Mucosa of descending colon (tissue), 3 donors: ENCODE measurements at regions not wholly inside any gene's neighbourhood (a gene's known extent, or its start where the extent isn't known, plus 50 kb on each side); places are given as distances from the start of the nearest gene placed in this dataset.
A peak's percentile ranks its signal among the peaks of the same experiment; 100 is the strongest.

Experiments
- ATAC-seq: fragments of 200-7000 bp; cut with Tn5 transposase; one replicate; pipeline ENCODE4 v1.9.1; 2020; ENCODE audit warnings: mild to moderate bottlenecking, moderate library complexity
- DNase-seq, 3 donors: peaks; one replicate each; pipeline ENCODE4 v3.0.0-alpha.2; 2020
- H3K36me3 ChIP-seq: fragments of 200-600 bp; one replicate; pipeline ENCODE4 v1.8.0; 2021; ENCODE audit warnings: low read depth, mild to moderate bottlenecking
- H3K4me1 ChIP-seq: fragments of 200-600 bp; one replicate; pipeline ENCODE4 v1.8.0; 2021; ENCODE audit warnings: low read depth, mild to moderate bottlenecking
- H3K4me3 ChIP-seq: fragments of 200-600 bp; one replicate; pipeline ENCODE4 v1.8.0; 2021; ENCODE audit warnings: mild to moderate bottlenecking
- H3K9me3 ChIP-seq: fragments of 200-600 bp; one replicate; pipeline ENCODE4 v1.8.0; 2021; ENCODE audit warnings: mild to moderate bottlenecking
- CTCF ChIP-seq: fragments of 200-600 bp; IDR thresholded peaks from one replicate; pipeline ENCODE4 v1.8.0; 2022; ENCODE audit warnings: antibody characterized with exemption, mild to moderate bottlenecking
- intact Hi-C, 2 donors: fragments of 100-400 bp; cut with DNase I in 1 of 2; cut with micrococcal nuclease in 1 of 2; formaldehyde crosslinking; loops; one replicate each; pipeline versions ENCODE4 v1.11.0 to v1.11.1; 2022; cut with DNase I, micrococcal nuclease
- donor health status: DM: no; HTN: no; CAD: no; lungs with moderate emphysema.
- donor health status: DM: no; HTN: no; CAD: no.
- donor health status: DM: no; HTN: yes; CAD: no.

GRCh38 chr3:19744047-19744446 is 190.0 kb downstream of the EFHB start:
- intact Hi-C loops: no loop called here
- H3K4me3 ChIP-seq: no peak overlapping the region
- no peak for TF ChIP-seq CTCF
- H3K36me3 ChIP-seq: no peaks in the 10 kb centered on the region
- H3K9me3 ChIP-seq: no peaks in the 10 kb centered on the region
- H3K4me1 ChIP-seq: no peaks in the 10 kb centered on the region
- DNase-seq (no peak), ATAC-seq (no peak)

GRCh38 chr3:19742935-19743334 is 191.1 kb downstream of the EFHB start:
- DNase-seq (no peak), ATAC-seq (no peak)
- Histone ChIP-seq H3K9me3 (no peaks in the 10 kb centered on the region), H3K4me1 (no peaks in the 10 kb centered on the region), H3K4me3 (no peak overlapping the region), H3K36me3 (no peaks in the 10 kb centered on the region)
- TF ChIP-seq CTCF: no peak
- intact Hi-C loops: no loop called here

- no peak for ATAC-seq
- intact Hi-C loops: no loop called here
- no peak for TF ChIP-seq CTCF
Observed at GRCh38 chr3:19739504-19739903, 194.5 kb downstream of the EFHB start.

GRCh38 chr3:19738846-19739245 is 195.2 kb downstream of the EFHB start:
- DNase-seq: no peak
- Histone ChIP-seq H3K4me3 (no peak overlapping the region), H3K4me1 (peaks cover 11% of the 10 kb centered on the region), H3K9me3 (no peaks in the 10 kb centered on the region), H3K36me3 (no peaks in the 10 kb centered on the region)
- no peak for TF ChIP-seq CTCF
- intact Hi-C loops: no loop called here
- no peak for ATAC-seq

More at GRCh38 chr3:19739504-19739903, 194.5 kb downstream of the EFHB start:
- DNase-seq: no peak
- Histone ChIP-seq H3K4me1 (peaks cover 5% of the 10 kb centered on the region), H3K36me3 (no peaks in the 10 kb centered on the region), H3K4me3 (no peak overlapping the region), H3K9me3 (no peaks in the 10 kb centered on the region)

GRCh38 chr3:19735111-19735510 is 198.9 kb downstream of the EFHB start:
- no peaks in the 10 kb centered on the region for H3K9me3 ChIP-seq
- no peaks in the 10 kb centered on the region for H3K36me3 ChIP-seq
- H3K4me3 ChIP-seq: no peak overlapping the region
- DNase-seq (peak in 1 of 3 donors; percentile 31), ATAC-seq (peak; percentile 94)
- no peak for TF ChIP-seq CTCF
- H3K4me1 ChIP-seq: peaks cover 12% of the 10 kb centered on the region
- intact Hi-C loops: no loop called here

- no peak for TF ChIP-seq CTCF
- intact Hi-C loops: no loop called here
- Histone ChIP-seq H3K4me1 (peaks cover 12% of the 10 kb centered on the region), H3K36me3 (no peaks in the 10 kb centered on the region), H3K4me3 (no peak overlapping the region), H3K9me3 (no peaks in the 10 kb centered on the region)
- DNase-seq: peak in 1 of 3 donors; percentile 40
- peak; percentile 45 for ATAC-seq
Observed at GRCh38 chr3:19734453-19734852, 199.6 kb downstream of the EFHB start.
